H7 (cell line): ENCODE measurements at regions not wholly inside any gene's neighbourhood (a gene's known extent, or its start where the extent isn't known, plus 50 kb on each side); places are given as distances from the start of the nearest gene placed in this dataset.

Experiments
- DNase-seq: peaks from one replicate; pipeline ENCODE4 v3.0.0; 2012
- H3K27me3 ChIP-seq: 2 replicates; pipeline ENCODE4 v1.6.0; 2011; ENCODE audit warnings: mild to moderate bottlenecking, low read length; ENCODE audit not compliant: control insufficient read depth, insufficient read depth
- H3K36me3 ChIP-seq: replicated peaks from 2 replicates; pipeline ENCODE4 v1.5.1; 2011; ENCODE audit warnings: low read length; ENCODE audit not compliant: control insufficient read depth, insufficient read depth
- H3K4me3 ChIP-seq: 2 replicates; pipeline ENCODE4 v1.5.1; 2011; ENCODE audit warnings: low read depth, mild to moderate bottlenecking, control low read depth, low read length, moderate library complexity; ENCODE audit not compliant: insufficient read depth

- Histone ChIP-seq H3K27me3 (no peaks in the 10 kb centered on the region), H3K36me3 (no peaks in the 10 kb centered on the region), H3K4me3 (no peak overlapping the region)
- no peak for DNase-seq
Observed at GRCh38 chr17:34141590-34141989, 113.5 kb upstream of the CCL2 start.

- Histone ChIP-seq H3K27me3 (no peaks in the 10 kb centered on the region), H3K4me3 (no peak overlapping the region), H3K36me3 (no peaks in the 10 kb centered on the region)
- no peak for DNase-seq
Observed at GRCh38 chr17:34143430-34143829, 111.7 kb upstream of the CCL2 start.

GRCh38 chr17:34146440-34147043 is 108.5 kb upstream of the CCL2 start:
- no peaks in the 10 kb centered on the region for H3K36me3 ChIP-seq
- DNase-seq, result peak; percentile 71
- no peaks in the 10 kb centered on the region for H3K27me3 ChIP-seq
- no peak overlapping the region for H3K4me3 ChIP-seq

GRCh38 chr17:34151102-34151501 is 104.0 kb upstream of the CCL2 start:
- Histone ChIP-seq H3K4me3 (no peak overlapping the region), H3K36me3 (no peaks in the 10 kb centered on the region), H3K27me3 (peaks cover 9% of the 10 kb centered on the region)
- no peak for DNase-seq

- no peaks in the 10 kb centered on the region for H3K36me3 ChIP-seq
- no peak overlapping the region for H3K4me3 ChIP-seq
- peaks cover 9% of the 10 kb centered on the region for H3K27me3 ChIP-seq
- DNase-seq, result no peak
Observed at GRCh38 chr17:34153991-34154390, 101.1 kb upstream of the CCL2 start.

- peak; percentile 37 for DNase-seq
- Histone ChIP-seq H3K4me3 (no peak overlapping the region; the same call in 1 of the 2 replicates), H3K36me3 (no peaks in the 10 kb centered on the region), H3K27me3 (peaks cover 9% of the 10 kb centered on the region)
Observed at GRCh38 chr17:34154961-34155730, 99.9 kb upstream of the CCL2 start.

- H3K27me3 ChIP-seq, result peaks cover 9% of the 10 kb centered on the region
- no peak overlapping the region for H3K4me3 ChIP-seq
- DNase-seq, result no peak
- H3K36me3 ChIP-seq, result no peaks in the 10 kb centered on the region
Observed at GRCh38 chr17:34155947-34156346, 99.1 kb upstream of the CCL2 start.

- Histone ChIP-seq H3K36me3 (no peaks in the 10 kb centered on the region), H3K4me3 (peak overlapping the region; percentile 42), H3K27me3 (peaks cover 9% of the 10 kb centered on the region)
- DNase-seq, result peak; percentile 49
Observed at GRCh38 chr17:34156401-34156740, 98.7 kb upstream of the CCL2 start.

- no peaks in the 10 kb centered on the region for H3K36me3 ChIP-seq
- DNase-seq, result peak; percentile 85
- peak overlapping the region; percentile 42 for H3K4me3 ChIP-seq
- peaks cover 9% of the 10 kb centered on the region for H3K27me3 ChIP-seq
Observed at GRCh38 chr17:34156741-34157589, 98.1 kb upstream of the CCL2 start.

GRCh38 chr17:34161690-34162089 is 93.4 kb upstream of the CCL2 start:
- no peak for DNase-seq
- no peak overlapping the region for H3K4me3 ChIP-seq

GRCh38 chr17:34163123-34163522 is 92.0 kb upstream of the CCL2 start:
- DNase-seq, result no peak
- Histone ChIP-seq H3K36me3 (no peaks in the 10 kb centered on the region), H3K4me3 (no peak overlapping the region)

More at GRCh38 chr17:34161690-34162089, 93.4 kb upstream of the CCL2 start:
- Histone ChIP-seq H3K27me3 (no peaks in the 10 kb centered on the region), H3K36me3 (no peaks in the 10 kb centered on the region)

GRCh38 chr17:34163646-34164045 is 91.4 kb upstream of the CCL2 start:
- Histone ChIP-seq H3K36me3 (no peaks in the 10 kb centered on the region), H3K27me3 (no peaks in the 10 kb centered on the region), H3K4me3 (no peak overlapping the region)
- peak; percentile 52 for DNase-seq

More at GRCh38 chr17:34163123-34163522, 92.0 kb upstream of the CCL2 start:
- H3K27me3 ChIP-seq, result no peaks in the 10 kb centered on the region

- no peaks in the 10 kb centered on the region for H3K36me3 ChIP-seq
- no peaks in the 10 kb centered on the region for H3K27me3 ChIP-seq
- no peak overlapping the region for H3K4me3 ChIP-seq
- no peak for DNase-seq
Observed at GRCh38 chr17:34164837-34165236, 90.2 kb upstream of the CCL2 start.

GRCh38 chr17:34166352-34166751 is 88.7 kb upstream of the CCL2 start:
- no peaks in the 10 kb centered on the region for H3K36me3 ChIP-seq
- H3K4me3 ChIP-seq, result no peak overlapping the region
- no peak for DNase-seq
- no peaks in the 10 kb centered on the region for H3K27me3 ChIP-seq

GRCh38 chr17:34167354-34167753 is 87.7 kb upstream of the CCL2 start:
- no peak overlapping the region for H3K4me3 ChIP-seq
- no peaks in the 10 kb centered on the region for H3K27me3 ChIP-seq
- no peaks in the 10 kb centered on the region for H3K36me3 ChIP-seq
- no peak for DNase-seq
